H1 (cell line): ENCODE measurements at regions not wholly inside any gene's neighbourhood (a gene's known extent, or its start where the extent isn't known, plus 50 kb on each side); places are given as distances from the start of the nearest gene placed in this dataset.

Experiments used
- CTCF ChIA-PET: fragments of 300-600 bp; sonication (Branson Sonifier 250); formaldehyde crosslinking; loops from one replicate; lab custom pipeline; 2021; ENCODE audit not compliant: partially characterized antibody; lab: Charles Lee
- POLR2A ChIA-PET: fragments of 300-600 bp; sonication (Branson Sonifier 250); formaldehyde crosslinking; loops from one replicate; lab custom pipeline; 2021; ENCODE audit warnings: inconsistent platforms; ENCODE audit not compliant: partially characterized antibody; lab: Charles Lee
- DNase-seq, 2 experiments: peaks; one replicate each; pipeline versions ENCODE4 v3.0.0 to v3.0.0-alpha.2; 2010 to 2022; ENCODE audit warnings: low spot score in 2 of 2, low read depth in 1 of 2, mixed read lengths in 1 of 2
- FAIRE-seq: peaks from 2 replicates; lab custom pipeline; 2011; peaks lifted over from hg19 to GRCh38; lab: Jason Lieb, UNC
- H2AFZ ChIP-seq: 2 replicates; pipeline ENCODE4 v1.8.1; 2012; ENCODE audit warnings: low read length, inconsistent platforms
- H2AK5ac ChIP-seq: 2 replicates; pipeline ENCODE4 v1.6.1; 2013; ENCODE audit warnings: low read depth, low read length
- H2BK120ac ChIP-seq: replicated peaks from 2 replicates; pipeline ENCODE3; 2013; ENCODE audit warnings: low read depth, low read length, inconsistent platforms
- H2BK12ac ChIP-seq: 2 replicates; pipeline ENCODE4 v1.6.1; 2013; ENCODE audit warnings: low read depth, low read length
- H2BK15ac ChIP-seq: 2 replicates; pipeline ENCODE4 v1.6.1; 2013; ENCODE audit warnings: low read length
- H2BK20ac ChIP-seq: 2 replicates; pipeline ENCODE4 v1.6.1; 2013; ENCODE audit warnings: low read length
- H2BK5ac ChIP-seq: 2 replicates; pipeline ENCODE4 v1.6.1; 2013; ENCODE audit warnings: low read depth, low read length
- H3K14ac ChIP-seq: 2 replicates; pipeline ENCODE4 v1.6.1; 2013; ENCODE audit warnings: inconsistent platforms; ENCODE audit not compliant: insufficient read length
- H3K18ac ChIP-seq: 2 replicates; pipeline ENCODE4 v1.6.1; 2013; ENCODE audit warnings: low read length; ENCODE audit errors: extremely low read depth
- H3K23ac ChIP-seq: 2 replicates; pipeline ENCODE4 v1.6.1; 2013; ENCODE audit warnings: inconsistent platforms; ENCODE audit not compliant: insufficient read length
- H3K23me2 ChIP-seq: 2 replicates; pipeline ENCODE4 v1.6.1; 2013; ENCODE audit warnings: low read depth, low read length
- H3K27ac ChIP-seq: 2 replicates; pipeline ENCODE4 v1.6.1; 2011; ENCODE audit warnings: low read depth, low read length, inconsistent platforms
- H3K27me3 ChIP-seq, 4 experiments: replicated peaks in 1 of 4; 1 replicate in 1 of 4; 2 replicates in 3 of 4; pipeline versions ENCODE4 v1.6.1 to v1.8.1; 2011 to 2013; ENCODE audit warnings: low read length in 3 of 4, mild to moderate bottlenecking in 3 of 4, inconsistent platforms in 2 of 4, mixed read lengths in 2 of 4, moderate library complexity in 1 of 4; ENCODE audit not compliant: control insufficient read depth in 3 of 4, insufficient read depth in 3 of 4; ENCODE audit errors: extremely low read depth in 1 of 4
- H3K36me3 ChIP-seq, 4 experiments: 2 replicates each; pipeline versions ENCODE4 v1.6.1 to v1.8.1; 2011 to 2013; ENCODE audit warnings: mild to moderate bottlenecking in 4 of 4, low read length in 3 of 4, moderate library complexity in 2 of 4, control low read depth in 1 of 4, inconsistent platforms in 1 of 4; ENCODE audit not compliant: insufficient read depth in 4 of 4, control insufficient read depth in 2 of 4
- H3K4ac ChIP-seq: replicated peaks from 2 replicates; pipeline ENCODE3; 2013; ENCODE audit warnings: low read length, low read depth, mixed read lengths, inconsistent platforms; ENCODE audit not compliant: insufficient read length
- H3K4me1 ChIP-seq, 4 experiments: replicated peaks in 1 of 4; 1 replicate in 1 of 4; 2 replicates in 3 of 4; pipeline versions ENCODE4 v1.6.1 to v1.8.1; 2011 to 2013; ENCODE audit warnings: low read length in 3 of 4, inconsistent platforms in 2 of 4, mixed read lengths in 1 of 4; ENCODE audit not compliant: insufficient read depth in 4 of 4, control insufficient read depth in 3 of 4
- H3K4me2 ChIP-seq, 2 experiments: 2 replicates each; pipeline versions ENCODE4 v1.6.1 to v1.8.1; 2011 to 2013; ENCODE audit warnings: low read depth in 2 of 2, low read length in 2 of 2, control low read depth in 1 of 2, inconsistent platforms in 1 of 2, mild to moderate bottlenecking in 1 of 2; ENCODE audit not compliant: insufficient read depth in 1 of 2
- H3K4me3 ChIP-seq, 4 experiments: fragments of 200-600, 300-600 bp in 1 of 4; sonication (generic), shearing (Covaris generic), sonication (Bioruptor Twin) in 1 of 4; 2 replicates each; pipeline versions ENCODE4 v1.5.1 to v1.8.1; 2011 to 2016; ENCODE audit warnings: low read length in 4 of 4, low read depth in 3 of 4, control low read depth in 2 of 4, inconsistent platforms in 2 of 4, mild to moderate bottlenecking in 2 of 4, mixed read lengths in 1 of 4, moderate library complexity in 1 of 4; ENCODE audit not compliant: insufficient read depth in 2 of 4; ENCODE audit errors: extremely low read depth in 1 of 4
- H3K56ac ChIP-seq: replicated peaks from 2 replicates; pipeline ENCODE3; 2013; ENCODE audit warnings: low read depth, mild to moderate bottlenecking, mixed read lengths, low read length, inconsistent platforms; ENCODE audit not compliant: insufficient read length
- H3K79me1 ChIP-seq: 2 replicates; pipeline ENCODE4 v1.6.1; 2013; ENCODE audit warnings: low read depth, low read length, control low read depth
- H3K79me2 ChIP-seq, 2 experiments: 2 replicates each; pipeline versions ENCODE4 v1.6.1 to v1.8.1; 2012 to 2013; ENCODE audit warnings: low read length in 2 of 2, mild to moderate bottlenecking in 2 of 2, inconsistent platforms in 1 of 2; ENCODE audit not compliant: insufficient read depth in 2 of 2, control insufficient read depth in 1 of 2
- H3K9ac ChIP-seq, 4 experiments: replicated peaks in 1 of 4; 1 replicate in 1 of 4; 2 replicates in 3 of 4; pipeline versions ENCODE4 v1.6.1 to v1.8.1; 2011 to 2013; ENCODE audit warnings: low read depth in 3 of 4, low read length in 3 of 4, control low read depth in 2 of 4, mild to moderate bottlenecking in 2 of 4, moderate library complexity in 2 of 4, inconsistent platforms in 1 of 4; ENCODE audit errors: extremely low read depth in 1 of 4
- H3K9me3 ChIP-seq, 2 experiments: 2 replicates each; pipeline versions ENCODE4 v1.6.1 to v1.8.1; 2012 to 2013; ENCODE audit warnings: mild to moderate bottlenecking in 2 of 2, moderate library complexity in 2 of 2, control low read depth in 1 of 2, inconsistent platforms in 1 of 2, low read depth in 1 of 2, low read length in 1 of 2, mixed read lengths in 1 of 2; ENCODE audit not compliant: insufficient read depth in 2 of 2
- H4K20me1 ChIP-seq, 2 experiments: replicated peaks in 1 of 2; 2 replicates each; pipeline versions ENCODE3 to v1.8.1; 2011 to 2013; ENCODE audit warnings: inconsistent platforms in 2 of 2, low read length in 2 of 2, mild to moderate bottlenecking in 1 of 2; ENCODE audit not compliant: insufficient read depth in 2 of 2, control insufficient read depth in 1 of 2
- H4K5ac ChIP-seq: 2 replicates; pipeline ENCODE4 v1.6.1; 2013; ENCODE audit warnings: low read length, low read depth, mixed read lengths, inconsistent platforms; ENCODE audit not compliant: insufficient read length
- H4K8ac ChIP-seq: 2 replicates; pipeline ENCODE4 v1.8.0; 2013; ENCODE audit warnings: mild to moderate bottlenecking, moderate library complexity, low read length, inconsistent platforms; ENCODE audit not compliant: insufficient read depth; ENCODE audit errors: extremely low read depth
- H4K91ac ChIP-seq: replicated peaks from 2 replicates; pipeline ENCODE3; 2013; ENCODE audit warnings: low read length, mixed read lengths, inconsistent platforms; ENCODE audit not compliant: insufficient read length
- EP300 ChIP-seq, 2 experiments: IDR thresholded peaks; 1 replicate in 1 of 2; 2 replicates in 1 of 2; pipeline ENCODE4 v1.6.1; 2011 to 2012; ENCODE audit warnings: low read depth in 2 of 2, low read length in 2 of 2, mild to moderate bottlenecking in 2 of 2, borderline replicate concordance in 1 of 2, inconsistent platforms in 1 of 2, moderate library complexity in 1 of 2
- EZH2 ChIP-seq: fragments of 200-600 bp; sonication (generic); IDR thresholded peaks from 2 replicates; pipeline ENCODE4 v1.7.1; 2012; ENCODE audit warnings: low read depth, mild to moderate bottlenecking, moderate library complexity, low read length, inconsistent platforms; ENCODE audit not compliant: severe bottlenecking
- GABPA ChIP-seq: IDR thresholded peaks from 2 replicates; pipeline ENCODE4 v1.6.1; 2011; ENCODE audit warnings: mild to moderate bottlenecking, low read length, moderate library complexity, borderline replicate concordance; ENCODE audit not compliant: insufficient read depth
- POU5F1 ChIP-seq: IDR thresholded peaks from 2 replicates; pipeline ENCODE4 v1.6.1; 2011; ENCODE audit warnings: low read depth, mild to moderate bottlenecking, low read length, moderate library complexity
- WGBS, 2 experiments: shearing (Covaris generic) in 1 of 2; methylation state at CpG; one replicate each; pipeline versions ENCODE4 v1.1.6 to v1.1.7; 2013 to 2015; ENCODE audit warnings: low lambda C conversion rate in 2 of 2, mixed read lengths in 2 of 2, inconsistent platforms in 1 of 2, low coverage in 1 of 2, missing lambda C conversion rate in 1 of 2; ENCODE audit not compliant: insufficient replicate concordance in 2 of 2, insufficient coverage in 1 of 2, insufficient read length in 1 of 2; ENCODE audit errors: extremely low coverage in 1 of 2, missing lambda C conversion rate in 1 of 2; 5-methylcytosine and 5-hydroxymethylcytosine counted together

- H2AK5ac ChIP-seq, result no peak overlapping the region
- no peaks in the 10 kb centered on the region for H3K79me1 ChIP-seq
- POLR2A ChIA-PET, result no interaction called here
- H3K4me3 ChIP-seq, result no peak overlapping the region
- H4K20me1 ChIP-seq, result no peaks in the 10 kb centered on the region
- H2BK12ac ChIP-seq, result no peak overlapping the region
- H3K23me2 ChIP-seq, result no peaks in the 10 kb centered on the region
- no peak overlapping the region for H2BK15ac ChIP-seq
- DNase-seq, result no peak
- no peak overlapping the region for H4K8ac ChIP-seq
- H3K56ac ChIP-seq, result no peak overlapping the region
- H3K36me3 ChIP-seq, result no peaks in the 10 kb centered on the region
- no peaks in the 10 kb centered on the region for H3K79me2 ChIP-seq
- H3K9me3 ChIP-seq, result peaks cover 6 to 13% of the 10 kb centered on the region in 2 experiments; a peak in 1 of 4 replicates
- H2BK20ac ChIP-seq, result no peak overlapping the region
- no peak overlapping the region for H3K9ac ChIP-seq
- H3K27ac ChIP-seq, result no peak overlapping the region
- no peak for FAIRE-seq
- H3K4ac ChIP-seq, result no peak overlapping the region
- H3K18ac ChIP-seq, result no peak overlapping the region
- no peak overlapping the region for H2BK5ac ChIP-seq
- no peak overlapping the region for H2BK120ac ChIP-seq
- no peak for TF ChIP-seq POU5F1
- TF ChIP-seq GABPA, result no peak
- TF ChIP-seq EZH2, result no peak
- no peak for TF ChIP-seq EP300 (IDR thresholded peaks at IDR 0.05; ENCODE audit: borderline replicate concordance in 1 of 2, low read depth in 2 of 2, low read length in 2 of 2)
- TF ChIP-seq, all 59 proteins: peak for 0
- Histone ChIP-seq H3K23ac (no peak overlapping the region), H4K5ac (no peak overlapping the region), H3K14ac (no peak overlapping the region), H2AFZ (no peak overlapping the region), H3K4me2 (no peak overlapping the region), H3K4me1 (peaks cover 0 to 10% (median 6%) of the 10 kb centered on the region in 4 experiments; a peak in 4 of 7 replicates), H3K27me3 (no peaks in the 10 kb centered on the region; a peak in 1 of 7 replicates), H4K91ac (no peak overlapping the region)
- WGBS, 2 experiments, result 88% methylated on average over 16 of the region's 19 CpGs; no CpG with 5 or more reads in 1 of the 2 experiments
- CTCF ChIA-PET, result interaction anchor here (0.6 to 2.3 kb wide), 5 partner anchors 8 to 826 kb away, joined by 3 to 9 read pairs (median 4); no protein-coding TSS in a partner anchor
Observed at GRCh38 chr22:44591146-44591790, 93.2 kb upstream of the RTL6 start.
